GM12878 (cell line): ENCODE measurements at regions not wholly inside any gene's neighbourhood (a gene's known extent, or its start where the extent isn't known, plus 50 kb on each side); places are given as distances from the start of the nearest gene placed in this dataset.

Source experiments
- ATAC-seq: fragments of 200-7000 bp; cut with Tn5 transposase; 3 replicates; pipeline ENCODE4 v1.9.1; 2020; ENCODE audit warnings: mild to moderate bottlenecking, moderate library complexity
- BruUV-seq: library from RNA; stranded (reverse); fragments of 400-500 nt; replicated peaks from 2 replicates; lab custom pipeline; 2021; lab: Mats Ljungman, UMichigan
- CTCF ChIA-PET: fragments of 300-600 bp; sonication (Branson Sonifier 250); formaldehyde crosslinking; extraction: SDS; loops from one replicate; lab custom pipeline; 2021; ENCODE audit warnings: inconsistent platforms; lab: Yijun Ruan, JAX
- POLR2A ChIA-PET: fragments of 350-600 bp; formaldehyde crosslinking; extraction: SDS; loops from one replicate; lab custom pipeline; 2021; ENCODE audit warnings: inconsistent platforms; lab: Charles Lee
- RAD21 ChIA-PET: fragments of 300-600 bp; sonication (Branson Sonifier 250); formaldehyde crosslinking; loops from one replicate; lab custom pipeline; 2023; ENCODE audit warnings: antibody characterized with exemption; ENCODE audit not compliant: unreplicated experiment; lab: Charles Lee
- SMC1A ChIA-PET: fragments of 300-600 bp; sonication (Branson Sonifier 250); formaldehyde crosslinking; loops from one replicate; lab custom pipeline; 2023; ENCODE audit not compliant: unreplicated experiment, uncharacterized antibody; lab: Charles Lee
- DNase-seq: peaks from one replicate; pipeline ENCODE4 v3.0.0-alpha.2; 2011; ENCODE audit warnings: low read depth, low spot score
- FAIRE-seq: peaks from 3 replicates; lab custom pipeline; 2011; peaks lifted over from hg19 to GRCh38; lab: Jason Lieb, UNC
- H2AFZ ChIP-seq: 2 replicates; pipeline ENCODE4 v1.6.0; 2011; ENCODE audit warnings: low read depth, low read length, control low read depth; ENCODE audit not compliant: control insufficient read depth
- H3K27ac ChIP-seq: 2 replicates; pipeline ENCODE4 v1.5.1; 2011; ENCODE audit warnings: control low read depth; ENCODE audit not compliant: control insufficient read depth, insufficient read depth
- H3K27me3 ChIP-seq, 2 experiments: replicated peaks in 1 of 2; 2 replicates each; pipeline versions ENCODE4 v1.6.0 to v1.6.1; 2011; ENCODE audit warnings: low read length in 1 of 2; ENCODE audit not compliant: control insufficient read depth in 2 of 2, insufficient read depth in 2 of 2
- H3K36me3 ChIP-seq, 2 experiments: 2 replicates each; pipeline ENCODE4 v1.5.1; 2011; ENCODE audit warnings: low read length in 1 of 2; ENCODE audit not compliant: control insufficient read depth in 2 of 2, insufficient read depth in 2 of 2
- H3K4me1 ChIP-seq: 2 replicates; pipeline ENCODE4 v1.6.1; 2011; ENCODE audit warnings: mild to moderate bottlenecking, low read length, moderate library complexity, mixed read lengths; ENCODE audit not compliant: control insufficient read depth, insufficient read depth
- H3K4me2 ChIP-seq: 2 replicates; pipeline ENCODE4 v1.6.0; 2011; ENCODE audit warnings: control low read depth; ENCODE audit not compliant: control insufficient read depth, insufficient read depth
- H3K4me3 ChIP-seq: fragments of 200-600 bp; sonication (generic); 2 replicates; pipeline ENCODE4 v1.5.1; 2016
- H3K79me2 ChIP-seq: 2 replicates; pipeline ENCODE4 v1.6.0; 2011; ENCODE audit warnings: low read length; ENCODE audit not compliant: control insufficient read depth, insufficient read depth
- H3K9ac ChIP-seq: 2 replicates; pipeline ENCODE4 v1.8.0; 2011; ENCODE audit warnings: low read length, control low read depth, mixed read lengths; ENCODE audit not compliant: control insufficient read depth, insufficient read depth
- H3K9me3 ChIP-seq: replicated peaks from 3 replicates; pipeline ENCODE4 v1.5.1; 2011; ENCODE audit warnings: mild to moderate bottlenecking, low read length; ENCODE audit not compliant: control insufficient read depth, insufficient read depth
- H4K20me1 ChIP-seq: 2 replicates; pipeline ENCODE4 v1.6.0; 2011; ENCODE audit not compliant: control insufficient read depth, insufficient read depth
- BRCA1 ChIP-seq: IDR thresholded peaks from 2 replicates; pipeline ENCODE4 v1.6.1; 2011; ENCODE audit warnings: low read depth, low read length, improper control_type of control experiment
- CHD2 ChIP-seq: IDR thresholded peaks from 2 replicates; pipeline ENCODE4 v1.6.1; 2011; ENCODE audit warnings: low read depth, low read length, improper control_type of control experiment, borderline replicate concordance
- HCFC1 ChIP-seq: fragments of 150-350 bp; IDR thresholded peaks from 2 replicates; pipeline ENCODE4 v1.6.1; 2014; ENCODE audit warnings: low read length
- JUNB ChIP-seq: IDR thresholded peaks from 2 replicates; pipeline ENCODE4 v1.6.1; 2016; ENCODE audit warnings: antibody characterized with exemption, mild to moderate bottlenecking
- KLF5 ChIP-seq: fragments of 450-650 bp; IDR thresholded peaks from 2 replicates; pipeline ENCODE4 v1.6.1; 2014; ENCODE audit warnings: mild to moderate bottlenecking; ENCODE audit not compliant: partially characterized antibody
- LARP7 ChIP-seq: fragments of 450-650 bp; IDR thresholded peaks from 2 replicates; pipeline ENCODE4 v1.6.1; 2017; ENCODE audit warnings: mild to moderate bottlenecking
- MEF2A ChIP-seq: IDR thresholded peaks from 2 replicates; pipeline ENCODE4 v1.6.1; 2011; ENCODE audit warnings: low read depth, mild to moderate bottlenecking, low read length, moderate library complexity; ENCODE audit not compliant: insufficient read depth
- NR2C1 ChIP-seq: fragments of 450-650 bp; IDR thresholded peaks from 2 replicates; pipeline ENCODE4 v1.6.1; 2017; ENCODE audit warnings: antibody characterized with exemption, mild to moderate bottlenecking, moderate library complexity
- NR2F1 ChIP-seq: fragments of 450-650 bp; conservative IDR thresholded peaks from 2 replicates; pipeline ENCODE4 v1.6.1; 2017; ENCODE audit warnings: mild to moderate bottlenecking
- PAX5 ChIP-seq: IDR thresholded peaks from 2 replicates; pipeline ENCODE4 v1.6.1; 2011; ENCODE audit warnings: low read depth, low read length, borderline replicate concordance
- POLR2AphosphoS5 ChIP-seq: IDR thresholded peaks from 2 replicates; pipeline ENCODE4 v1.6.1; 2011; ENCODE audit warnings: mild to moderate bottlenecking, low read length, inconsistent platforms
- RFX5 ChIP-seq: IDR thresholded peaks from 2 replicates; pipeline ENCODE4 v1.6.1; 2011; ENCODE audit warnings: low read depth, low read length, improper control_type of control experiment
- SMAD5 ChIP-seq: IDR thresholded peaks from 2 replicates; pipeline ENCODE4 v1.6.1; 2016; ENCODE audit warnings: antibody characterized with exemption, low read depth
- SRF ChIP-seq, 2 experiments: IDR thresholded peaks; 2 replicates each; pipeline ENCODE4 v1.6.1; 2011; ENCODE audit warnings: low read depth in 2 of 2, low read length in 2 of 2, mild to moderate bottlenecking in 1 of 2, moderate library complexity in 1 of 2
- TAF1 ChIP-seq: IDR thresholded peaks from 2 replicates; pipeline ENCODE4 v1.6.1; 2011; ENCODE audit warnings: mild to moderate bottlenecking, low read depth, low read length, borderline replicate concordance
- TCF12 ChIP-seq: IDR thresholded peaks from 2 replicates; pipeline ENCODE4 v1.6.1; 2011; ENCODE audit warnings: low read depth, mild to moderate bottlenecking, low read length
- YY1 ChIP-seq: IDR thresholded peaks from 2 replicates; pipeline ENCODE4 v1.6.1; 2011; ENCODE audit warnings: low read depth, mild to moderate bottlenecking, low read length
- WGBS: methylation state at CpG from one replicate; pipeline ENCODE4 v1.1.6; 2016; ENCODE audit warnings: low lambda C conversion rate; ENCODE audit not compliant: insufficient replicate concordance, insufficient coverage; ENCODE audit errors: missing lambda C conversion rate; 5-methylcytosine and 5-hydroxymethylcytosine counted together
- in situ Hi-C: fragments of 300-500 bp; cut with MboI; formaldehyde crosslinking; loops from 9 replicates; pipeline ENCODE4 v1.14.3; 2018; ENCODE audit warnings: mixed read lengths
- intact Hi-C: fragments of 100-400 bp; cut with micrococcal nuclease; formaldehyde crosslinking; loops from one replicate; pipeline ENCODE4 v1.14.2; 2022; ENCODE audit not compliant: unreplicated experiment
- TF ChIP-seq, protein P1 (sequence below): IDR thresholded peaks from 2 replicates; pipeline ENCODE4 v1.6.1; 2011; ENCODE audit warnings: borderline replicate concordance, low read depth, mild to moderate bottlenecking, moderate library complexity, low read length; ENCODE audit not compliant: insufficient read depth, poor library complexity, severe bottlenecking
- TF ChIP-seq, protein P2 (sequence below): fragments of 450-650 bp; formaldehyde crosslinking; IDR thresholded peaks from 2 replicates; pipeline ENCODE4 v1.4.0; 2022; ENCODE audit warnings: mild to moderate bottlenecking, moderate library complexity
- TF ChIP-seq, protein P3 (sequence below): fragments of 150-350 bp; IDR thresholded peaks from 2 replicates; pipeline ENCODE4 v1.6.1; 2016; ENCODE audit warnings: low read depth, low read length

DNA sequence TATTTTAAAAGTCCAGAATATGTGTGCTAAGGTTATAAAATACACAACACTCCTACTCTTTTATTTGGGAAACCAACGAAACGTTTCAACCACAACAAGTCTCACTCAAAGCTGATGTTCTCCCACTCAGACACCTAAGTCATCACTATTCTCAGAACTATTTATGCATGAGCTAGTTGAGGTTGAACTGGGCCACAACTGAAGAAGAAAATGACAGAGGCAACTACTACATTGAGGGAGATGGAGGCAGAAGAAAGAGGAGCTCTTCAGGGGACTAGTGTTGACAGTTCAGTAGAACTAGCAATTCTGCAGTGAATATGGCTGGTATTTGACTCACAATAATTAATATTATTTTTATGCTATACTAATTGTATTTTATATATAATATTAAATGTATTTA is 198.2 kb downstream of the SEC16B start:
- FAIRE-seq (no peak), DNase-seq (no peak), ATAC-seq (no peak)
- H3K79me2 ChIP-seq: no peaks in the 10 kb centered on the region
- H3K27ac ChIP-seq: no peak overlapping the region
- no peak overlapping the region for H3K4me3 ChIP-seq
- H3K36me3 ChIP-seq: no peaks in the 10 kb centered on the region
- no peak overlapping the region for H2AFZ ChIP-seq
- no peaks in the 10 kb centered on the region for H3K27me3 ChIP-seq
- TF ChIP-seq MEF2A (no peak), JUNB (no peak), NR2C1 (no peak), SRF (IDR thresholded peaks at IDR 0.05; ENCODE audit: low read depth in 2 of 2, low read length in 2 of 2) (no peak), POLR2AphosphoS5 (no peak), YY1 (no peak), HCFC1 (no peak), LARP7 (no peak), NR2F1 (no peak), CHD2 (no peak), RFX5 (no peak), TCF12 (no peak), SMAD5 (no peak), TAF1 (no peak), BRCA1 (no peak), PAX5 (no peak), KLF5 (no peak)
- TF ChIP-seq, protein P1, sequence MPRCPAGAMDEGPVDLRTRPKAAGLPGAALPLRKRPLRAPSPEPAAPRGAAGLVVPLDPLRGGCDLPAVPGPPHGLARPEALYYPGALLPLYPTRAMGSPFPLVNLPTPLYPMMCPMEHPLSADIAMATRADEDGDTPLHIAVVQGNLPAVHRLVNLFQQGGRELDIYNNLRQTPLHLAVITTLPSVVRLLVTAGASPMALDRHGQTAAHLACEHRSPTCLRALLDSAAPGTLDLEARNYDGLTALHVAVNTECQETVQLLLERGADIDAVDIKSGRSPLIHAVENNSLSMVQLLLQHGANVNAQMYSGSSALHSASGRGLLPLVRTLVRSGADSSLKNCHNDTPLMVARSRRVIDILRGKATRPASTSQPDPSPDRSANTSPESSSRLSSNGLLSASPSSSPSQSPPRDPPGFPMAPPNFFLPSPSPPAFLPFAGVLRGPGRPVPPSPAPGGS: no peak
- TF ChIP-seq, protein P2, sequence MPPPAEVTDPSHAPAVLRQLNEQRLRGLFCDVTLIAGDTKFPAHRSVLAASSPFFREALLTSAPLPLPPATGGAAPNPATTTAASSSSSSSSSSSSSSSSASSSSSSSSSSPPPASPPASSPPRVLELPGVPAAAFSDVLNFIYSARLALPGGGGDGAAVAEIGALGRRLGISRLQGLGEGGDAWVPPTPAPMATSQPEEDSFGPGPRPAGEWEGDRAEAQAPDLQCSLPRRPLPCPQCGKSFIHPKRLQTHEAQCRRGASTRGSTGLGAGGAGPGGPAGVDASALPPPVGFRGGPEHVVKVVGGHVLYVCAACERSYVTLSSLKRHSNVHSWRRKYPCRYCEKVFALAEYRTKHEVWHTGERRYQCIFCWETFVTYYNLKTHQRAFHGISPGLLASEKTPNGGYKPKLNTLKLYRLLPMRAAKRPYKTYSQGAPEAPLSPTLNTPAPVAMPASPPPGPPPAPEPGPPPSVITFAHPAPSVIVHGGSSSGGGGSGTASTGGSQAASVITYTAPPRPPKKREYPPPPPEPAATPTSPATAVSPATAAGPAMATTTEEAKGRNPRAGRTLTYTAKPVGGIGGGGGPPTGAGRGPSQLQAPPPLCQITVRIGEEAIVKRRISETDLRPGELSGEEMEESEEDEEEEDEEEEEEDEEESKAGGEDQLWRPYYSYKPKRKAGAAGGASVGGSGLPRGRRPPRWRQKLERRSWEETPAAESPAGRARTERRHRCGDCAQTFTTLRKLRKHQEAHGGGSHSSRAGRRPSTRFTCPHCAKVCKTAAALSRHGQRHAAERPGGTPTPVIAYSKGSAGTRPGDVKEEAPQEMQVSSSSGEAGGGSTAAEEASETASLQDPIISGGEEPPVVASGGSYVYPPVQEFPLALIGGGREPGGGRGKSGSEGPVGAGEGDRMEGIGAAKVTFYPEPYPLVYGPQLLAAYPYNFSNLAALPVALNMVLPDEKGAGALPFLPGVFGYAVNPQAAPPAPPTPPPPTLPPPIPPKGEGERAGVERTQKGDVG: no peak
- TF ChIP-seq, protein P3, sequence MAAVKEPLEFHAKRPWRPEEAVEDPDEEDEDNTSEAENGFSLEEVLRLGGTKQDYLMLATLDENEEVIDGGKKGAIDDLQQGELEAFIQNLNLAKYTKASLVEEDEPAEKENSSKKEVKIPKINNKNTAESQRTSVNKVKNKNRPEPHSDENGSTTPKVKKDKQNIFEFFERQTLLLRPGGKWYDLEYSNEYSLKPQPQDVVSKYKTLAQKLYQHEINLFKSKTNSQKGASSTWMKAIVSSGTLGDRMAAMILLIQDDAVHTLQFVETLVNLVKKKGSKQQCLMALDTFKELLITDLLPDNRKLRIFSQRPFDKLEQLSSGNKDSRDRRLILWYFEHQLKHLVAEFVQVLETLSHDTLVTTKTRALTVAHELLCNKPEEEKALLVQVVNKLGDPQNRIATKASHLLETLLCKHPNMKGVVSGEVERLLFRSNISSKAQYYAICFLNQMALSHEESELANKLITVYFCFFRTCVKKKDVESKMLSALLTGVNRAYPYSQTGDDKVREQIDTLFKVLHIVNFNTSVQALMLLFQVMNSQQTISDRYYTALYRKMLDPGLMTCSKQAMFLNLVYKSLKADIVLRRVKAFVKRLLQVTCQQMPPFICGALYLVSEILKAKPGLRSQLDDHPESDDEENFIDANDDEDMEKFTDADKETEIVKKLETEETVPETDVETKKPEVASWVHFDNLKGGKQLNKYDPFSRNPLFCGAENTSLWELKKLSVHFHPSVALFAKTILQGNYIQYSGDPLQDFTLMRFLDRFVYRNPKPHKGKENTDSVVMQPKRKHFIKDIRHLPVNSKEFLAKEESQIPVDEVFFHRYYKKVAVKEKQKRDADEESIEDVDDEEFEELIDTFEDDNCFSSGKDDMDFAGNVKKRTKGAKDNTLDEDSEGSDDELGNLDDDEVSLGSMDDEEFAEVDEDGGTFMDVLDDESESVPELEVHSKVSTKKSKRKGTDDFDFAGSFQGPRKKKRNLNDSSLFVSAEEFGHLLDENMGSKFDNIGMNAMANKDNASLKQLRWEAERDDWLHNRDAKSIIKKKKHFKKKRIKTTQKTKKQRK: no peak
- 0% methylated on average over 2 of the region's 2 CpGs for WGBS
- H3K9ac ChIP-seq: no peak overlapping the region
- ChIA-PET CTCF (interaction anchor here (1.5 kb wide), 1 partner anchor 9 kb away, joined by 6 read pairs; no protein-coding TSS in a partner anchor), SMC1A (interaction anchor here (0.6 to 1.2 kb wide), 5 partner anchors 16 to 553 kb away, joined by 3 to 5 read pairs (median 3); no protein-coding TSS in a partner anchor), RAD21 (interaction anchor here (0.8 to 1.7 kb wide), 4 partner anchors 9 to 360 kb away, joined by 3 to 7 read pairs (median 4); no protein-coding TSS in a partner anchor), POLR2A (no interaction called here)
- H3K4me2 ChIP-seq: no peak overlapping the region
- H3K4me1 ChIP-seq: no peaks in the 10 kb centered on the region
- H3K9me3 ChIP-seq: peaks cover 2% of the 10 kb centered on the region; the same call in 2 of the 3 replicates
- no peaks in the 10 kb centered on the region for H4K20me1 ChIP-seq
- no TSS peak for BruUV-seq
- in situ Hi-C loops: no loop called here
- intact Hi-C loops: loop anchor here (10.0 kb wide), 1 partner anchor 217 kb away; no protein-coding TSS in a partner anchor
